HG03565 (cell line): ENCODE measurements at regions not wholly inside any gene's neighbourhood (a gene's known extent, or its start where the extent isn't known, plus 50 kb on each side); places are given as distances from the start of the nearest gene placed in this dataset.

Experiments used
- ATAC-seq: cut with Tn5 transposase; IDR thresholded peaks from one replicate; pipeline ENCODE4 v1.9.1; 2021; ENCODE audit warnings: mild to moderate bottlenecking, moderate library complexity; ENCODE audit not compliant: unreplicated experiment

DNA sequence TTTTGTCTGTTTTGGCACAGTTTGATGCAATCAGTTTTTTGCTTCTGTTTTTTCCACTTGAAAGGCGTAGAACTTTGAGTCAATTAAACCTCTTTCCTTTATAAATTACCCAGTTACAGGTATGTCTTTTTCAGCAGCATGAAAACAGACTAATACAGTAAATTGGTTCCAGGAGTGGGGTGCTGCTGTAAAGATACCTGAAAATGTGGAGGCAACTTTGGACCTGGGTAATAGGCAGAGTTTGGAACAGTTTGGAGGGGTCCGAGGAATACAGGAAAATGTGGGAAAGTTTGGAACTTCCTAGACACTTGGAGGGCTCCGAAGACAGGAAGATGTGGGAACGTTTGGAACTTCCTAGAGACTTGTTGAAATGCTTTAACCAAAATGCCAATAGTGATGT is 2022.2 kb downstream of the MAT2B start:
- no peak for ATAC-seq

DNA sequence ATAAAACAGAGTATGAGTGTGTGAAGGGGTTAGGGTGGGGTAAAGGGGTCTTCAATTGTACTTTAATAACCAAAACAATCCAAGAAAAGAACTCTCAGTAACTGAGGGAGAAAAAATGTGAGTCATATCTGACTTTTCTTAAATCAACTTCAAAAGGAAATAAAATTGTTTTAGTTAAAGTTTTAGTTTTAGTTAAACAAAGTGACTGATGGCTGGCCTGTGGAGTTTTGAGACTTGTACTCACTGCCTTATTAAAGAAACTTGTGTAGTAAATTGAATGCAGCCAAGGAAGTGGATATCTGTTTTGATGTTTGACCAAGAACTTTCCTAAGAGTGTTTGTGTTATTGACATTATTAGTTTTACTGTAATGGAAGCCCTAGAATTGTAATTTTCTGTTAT is 2032.6 kb downstream of the MAT2B start:
- ATAC-seq = no peak

DNA sequence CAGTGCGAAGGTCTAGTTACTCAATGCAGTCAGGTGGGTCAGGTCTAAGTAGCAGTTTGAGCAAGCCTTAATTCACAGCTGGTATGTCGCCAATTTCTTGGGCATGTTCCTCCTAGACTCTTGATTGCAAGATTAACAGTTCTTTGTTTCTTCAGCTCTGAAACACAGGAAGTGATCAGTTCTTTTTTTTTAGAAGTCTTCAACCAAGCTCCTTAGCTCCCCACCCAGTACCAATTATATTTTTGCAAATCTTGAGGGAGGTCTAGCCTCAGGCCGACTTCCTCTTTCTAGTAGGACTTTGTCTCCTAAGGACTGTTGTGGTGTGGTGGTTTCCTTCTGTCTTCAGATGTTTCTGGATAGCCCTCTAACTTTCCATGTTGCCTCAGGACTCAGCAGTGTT is 2054.2 kb downstream of the MAT2B start:
- ATAC-seq = peak; percentile 54

DNA sequence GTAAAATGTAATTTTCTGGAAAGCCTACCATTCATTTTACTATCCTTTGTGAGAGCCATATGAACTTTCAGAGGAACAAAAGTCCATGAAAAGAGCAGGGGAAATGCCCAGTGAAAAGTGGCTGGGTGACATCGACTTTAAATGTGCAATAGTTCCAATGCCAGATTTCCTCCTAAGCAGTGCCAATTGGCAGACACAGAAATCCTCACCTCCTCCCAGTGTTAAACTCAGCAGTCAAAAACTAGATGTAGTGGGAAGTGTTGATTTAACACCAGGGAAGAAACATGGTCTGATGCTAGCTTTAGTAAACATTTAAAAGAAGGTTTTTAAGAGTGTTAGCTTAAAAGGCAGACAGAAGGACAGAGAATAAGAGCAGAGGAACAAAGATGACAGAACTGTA is 2055.2 kb downstream of the MAT2B start:
- no peak for ATAC-seq

DNA sequence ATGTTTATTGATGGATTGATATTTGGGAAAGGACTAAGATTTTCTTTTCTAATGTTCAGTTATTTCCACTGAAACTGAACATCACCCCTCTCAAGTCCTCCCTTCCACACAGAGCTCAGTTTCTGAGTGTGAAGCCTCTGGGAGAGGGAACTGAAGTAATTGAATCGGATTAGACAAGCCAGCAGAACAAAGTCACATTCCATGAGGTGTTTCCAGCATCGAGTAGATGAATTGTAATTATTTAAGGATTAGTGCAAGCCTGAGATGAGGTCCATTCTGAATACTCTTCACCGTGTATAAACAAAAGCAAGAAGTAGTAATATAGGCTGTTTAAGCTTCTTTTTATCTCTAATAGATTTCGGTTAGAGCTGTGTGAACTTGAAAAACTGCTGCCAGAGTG is 2060.5 kb downstream of the MAT2B start:
- no peak for ATAC-seq

DNA sequence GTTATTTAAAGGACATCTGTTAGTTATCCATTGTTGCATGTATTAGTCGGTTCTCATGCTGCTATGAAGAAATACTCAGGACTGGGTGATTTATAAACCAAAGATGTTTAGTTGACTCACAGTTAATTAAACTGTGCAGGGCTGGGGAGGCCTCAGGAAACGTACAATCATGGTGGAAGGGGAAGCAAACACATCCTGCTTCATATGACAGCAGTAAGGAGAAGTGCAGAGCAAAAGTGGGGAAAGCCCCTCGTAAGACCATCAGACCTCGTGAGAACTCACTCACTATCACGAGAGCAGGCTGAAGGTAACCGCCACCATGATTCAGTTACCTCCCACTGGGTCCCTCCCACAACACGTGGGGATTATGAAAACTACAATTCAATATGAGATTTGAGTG is 2064.1 kb downstream of the MAT2B start:
- no peak for ATAC-seq

DNA sequence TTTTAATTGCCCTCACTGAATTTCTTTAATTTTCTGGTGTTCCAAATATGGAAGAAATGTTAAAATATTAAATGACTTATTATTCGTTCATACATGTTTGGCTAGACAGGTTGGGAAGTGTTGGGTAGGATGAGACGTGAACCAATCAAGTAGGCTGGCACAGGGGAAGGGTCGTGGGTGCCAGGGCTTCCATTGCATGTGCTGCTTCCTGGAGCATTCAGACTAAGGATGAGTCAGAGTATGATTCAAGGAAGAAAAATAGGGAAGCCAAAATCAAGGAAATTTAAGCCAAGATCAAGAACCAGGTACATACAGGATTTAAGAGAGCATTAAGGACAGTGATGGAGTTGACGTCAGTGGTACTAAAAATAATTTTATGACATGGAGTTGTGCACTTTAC is 2068.0 kb downstream of the MAT2B start:
- ATAC-seq = no peak

DNA sequence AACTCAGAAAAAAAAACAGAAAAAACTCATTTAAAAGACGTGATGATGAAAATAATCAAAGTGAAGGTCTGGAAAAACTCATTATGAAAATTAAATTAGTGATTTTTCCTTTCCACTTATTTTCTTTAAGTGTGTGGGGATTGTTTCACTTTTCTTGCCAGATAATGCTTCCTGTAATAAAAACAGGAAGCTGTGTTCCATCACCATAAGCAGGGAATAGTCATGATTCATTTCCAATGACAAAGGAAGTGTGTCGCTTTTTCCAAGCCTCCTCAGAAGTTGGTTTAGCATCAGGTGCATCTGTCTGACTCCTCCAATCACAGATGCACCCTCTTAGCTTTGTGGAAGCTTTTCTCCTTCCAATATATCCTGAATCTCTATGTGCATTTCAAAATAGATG is 2068.7 kb downstream of the MAT2B start:
- no peak for ATAC-seq

DNA sequence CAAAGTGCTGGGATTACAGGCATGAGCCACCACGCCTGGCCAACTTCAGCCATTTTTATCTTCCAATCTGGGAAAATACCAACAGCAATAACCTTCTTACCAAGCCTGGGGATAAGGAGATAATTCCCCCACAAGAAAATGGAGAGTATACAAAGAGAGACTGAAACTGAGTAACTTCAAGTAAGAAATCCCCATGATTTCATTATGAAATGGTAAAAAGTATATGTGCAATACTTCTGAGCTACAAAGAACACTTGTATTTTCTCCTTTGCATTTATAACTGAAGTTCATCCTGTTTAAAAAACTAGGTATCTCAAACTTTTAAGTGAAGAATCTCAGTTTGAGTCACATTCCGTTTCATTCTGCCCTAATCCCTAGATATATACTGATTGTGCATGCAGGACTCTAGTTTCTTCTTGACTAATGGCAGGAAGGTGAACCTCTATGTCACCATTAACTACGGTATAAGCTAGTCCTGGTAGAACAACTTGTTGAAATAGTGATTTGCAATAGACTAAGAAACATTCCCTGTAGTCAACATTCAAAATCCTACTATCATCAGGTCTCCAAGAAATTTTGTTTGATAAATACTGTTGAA is 2071.4 kb downstream of the MAT2B start:
- peak; percentile 57 for ATAC-seq

DNA sequence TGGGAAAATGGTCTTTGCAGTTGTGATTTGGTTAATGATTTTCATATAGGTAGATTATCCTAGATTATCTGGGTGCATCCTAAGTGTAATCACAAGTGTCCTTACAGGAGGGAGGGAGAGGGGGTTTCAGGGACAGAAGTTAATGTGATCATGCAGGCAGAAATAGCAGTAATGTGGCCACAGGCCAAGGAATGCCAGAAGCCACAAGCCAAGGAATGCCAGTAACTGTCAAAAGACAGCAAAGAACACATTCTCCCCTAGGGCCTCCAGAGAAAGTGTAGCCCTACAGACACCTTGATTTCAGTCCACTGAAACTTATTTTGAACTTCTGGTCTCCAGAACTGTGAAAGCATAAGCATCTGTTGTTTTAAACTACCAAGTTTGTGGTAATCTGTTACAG is 2074.5 kb downstream of the MAT2B start:
- no peak for ATAC-seq

DNA sequence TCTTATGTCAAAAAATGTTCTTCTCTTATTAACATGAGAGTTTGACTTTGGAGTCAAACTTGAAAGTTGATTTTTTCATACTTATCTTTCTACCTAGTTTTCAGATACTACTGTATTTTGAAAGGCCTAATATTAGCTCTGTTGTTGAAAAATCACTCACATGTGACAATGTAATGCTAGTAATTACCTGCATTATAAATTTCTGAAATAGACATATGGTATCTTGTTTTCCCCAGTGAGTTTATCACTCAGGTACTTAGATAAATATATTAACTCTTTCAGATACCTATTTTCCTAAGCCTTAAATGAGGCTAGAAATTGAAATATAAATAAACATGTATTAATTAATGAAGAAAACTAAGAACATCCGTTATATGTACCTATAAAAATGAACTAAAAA is 2089.3 kb downstream of the MAT2B start:
- ATAC-seq = no peak

DNA sequence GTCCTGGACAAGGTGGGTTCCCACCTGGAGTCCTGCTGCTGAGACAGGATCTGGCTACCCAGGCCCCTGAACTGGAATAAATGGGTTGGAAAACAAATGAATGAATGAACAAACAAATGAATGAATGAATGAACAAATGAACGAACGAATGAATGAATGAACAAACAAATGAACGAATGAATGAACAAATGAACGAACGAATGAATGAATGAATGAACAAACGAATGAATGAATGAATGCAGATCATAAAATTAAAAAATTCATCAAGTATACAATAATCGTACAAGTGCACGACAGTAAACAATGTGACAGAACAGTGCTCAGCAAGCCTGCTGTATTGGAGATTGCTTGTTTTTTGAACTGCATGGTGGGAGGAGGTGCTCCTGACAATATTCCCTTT is 2097.1 kb downstream of the MAT2B start:
- ATAC-seq = no peak

DNA sequence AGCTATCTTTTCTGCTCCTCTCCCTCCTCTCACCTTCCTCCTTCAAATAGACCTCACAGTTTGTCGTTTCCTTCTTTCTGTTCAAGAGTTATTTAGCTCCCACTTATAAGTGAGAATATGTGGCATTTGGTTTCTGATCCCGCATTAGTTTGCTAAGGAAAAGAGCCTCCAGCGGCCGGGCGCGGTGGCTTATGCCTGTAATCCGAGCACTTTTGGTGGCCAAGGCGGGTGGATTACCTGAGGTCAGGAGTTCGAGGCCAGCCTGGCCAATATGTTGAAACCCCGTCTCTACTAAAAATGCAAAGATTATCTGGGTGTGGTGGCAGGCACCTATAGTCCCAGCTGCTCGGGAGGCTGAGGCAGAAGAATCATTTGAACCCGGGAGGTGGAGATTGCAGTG is 2101.6 kb downstream of the MAT2B start:
- no peak for ATAC-seq

DNA sequence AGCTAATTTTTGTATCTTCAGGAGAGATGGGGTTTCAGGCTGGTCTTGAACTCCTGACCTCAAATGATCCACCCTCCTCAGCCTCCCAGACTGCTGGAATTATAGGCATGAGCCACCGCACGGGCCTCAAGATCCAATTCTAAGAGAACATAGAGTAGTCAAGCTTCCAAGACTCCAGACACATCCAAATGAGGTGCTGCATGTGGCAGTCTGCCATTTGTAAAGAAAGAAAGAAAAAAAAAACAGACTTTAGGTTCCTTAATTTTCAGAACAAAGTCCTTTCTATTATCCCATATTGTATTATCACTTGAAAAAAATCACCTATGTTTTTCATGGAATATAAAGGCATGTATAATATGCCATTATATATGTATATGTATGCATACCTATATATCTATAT is 2104.5 kb downstream of the MAT2B start:
- ATAC-seq = no peak

DNA sequence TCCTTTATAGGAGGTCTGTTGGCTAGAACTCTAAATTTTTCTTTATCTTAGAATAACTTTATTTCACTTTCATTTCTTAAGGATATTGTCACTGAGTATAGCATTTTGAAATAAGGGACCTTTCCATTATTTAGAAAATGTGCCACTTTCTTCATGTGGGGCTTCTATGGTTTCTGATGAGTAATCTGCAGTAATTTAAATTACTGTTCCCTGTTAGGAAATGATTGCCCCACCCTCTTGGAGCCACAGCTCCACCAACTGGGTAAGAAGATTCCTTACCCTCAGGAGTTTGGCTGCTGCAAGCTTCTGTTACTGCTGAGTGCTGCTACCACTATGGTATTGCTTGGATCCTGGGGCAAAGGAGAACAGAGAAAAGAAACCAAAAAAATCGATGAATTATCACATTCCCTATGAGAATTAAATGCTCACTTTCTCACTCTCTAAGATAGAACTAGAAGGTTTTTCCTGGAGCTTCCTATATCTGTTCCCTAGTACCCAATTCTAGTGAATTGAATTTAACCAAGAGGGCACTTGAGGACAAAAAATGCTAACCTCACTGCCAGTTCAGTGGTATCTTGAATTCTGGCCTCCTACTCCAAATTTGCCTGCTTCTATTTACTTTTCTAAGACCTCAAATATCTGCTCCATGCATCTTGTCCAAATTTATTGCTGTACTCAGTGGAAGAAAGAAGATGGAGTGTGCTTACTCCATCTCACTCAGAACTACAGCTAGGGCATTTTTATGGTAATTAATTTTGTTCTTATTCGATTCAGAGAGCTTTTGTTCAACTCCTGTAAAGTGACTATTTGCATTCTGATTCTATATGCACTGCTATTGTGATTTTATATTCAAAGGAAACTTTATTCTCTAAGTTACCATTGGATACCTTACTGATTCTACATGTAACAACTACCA is 2111.3 kb downstream of the MAT2B start:
- no peak for ATAC-seq

DNA sequence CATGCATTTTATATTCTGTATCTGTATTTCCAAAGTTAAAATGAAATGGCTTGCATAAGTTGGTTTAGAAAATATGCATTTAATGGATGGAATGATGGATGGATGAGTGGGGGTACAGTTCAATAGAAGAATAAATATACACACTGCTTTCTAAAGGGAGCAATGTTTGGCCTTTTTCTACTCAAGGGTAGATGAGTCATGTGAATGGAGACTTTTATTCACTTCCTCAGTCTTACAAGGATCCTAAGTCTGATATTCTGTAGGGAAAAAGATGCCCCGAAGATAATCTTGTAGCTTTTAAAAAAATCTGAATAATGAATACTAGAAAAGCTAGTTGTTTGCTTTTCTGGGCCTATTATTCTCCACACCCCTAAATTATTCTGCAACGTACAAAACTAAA is 2112.1 kb downstream of the MAT2B start:
- no peak for ATAC-seq

DNA sequence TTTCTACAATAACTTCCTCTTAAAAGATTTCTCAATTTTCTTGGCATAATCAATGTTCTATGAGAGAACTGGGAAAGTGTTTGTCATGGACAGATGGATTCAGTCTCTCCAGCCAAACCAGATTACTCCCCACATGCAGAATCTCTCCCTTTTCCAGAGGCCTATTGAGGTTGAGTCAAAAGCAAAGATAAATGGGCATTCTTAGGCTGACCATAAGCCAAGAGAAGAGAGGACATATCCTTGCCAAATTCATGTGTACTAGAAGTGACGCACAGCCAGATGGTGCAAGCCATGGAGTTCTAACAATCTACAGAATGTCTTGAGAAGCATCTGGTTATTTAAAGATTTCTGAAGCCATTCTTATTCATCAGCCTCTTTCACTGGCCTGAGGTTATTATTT is 2115.0 kb downstream of the MAT2B start:
- no peak for ATAC-seq

DNA sequence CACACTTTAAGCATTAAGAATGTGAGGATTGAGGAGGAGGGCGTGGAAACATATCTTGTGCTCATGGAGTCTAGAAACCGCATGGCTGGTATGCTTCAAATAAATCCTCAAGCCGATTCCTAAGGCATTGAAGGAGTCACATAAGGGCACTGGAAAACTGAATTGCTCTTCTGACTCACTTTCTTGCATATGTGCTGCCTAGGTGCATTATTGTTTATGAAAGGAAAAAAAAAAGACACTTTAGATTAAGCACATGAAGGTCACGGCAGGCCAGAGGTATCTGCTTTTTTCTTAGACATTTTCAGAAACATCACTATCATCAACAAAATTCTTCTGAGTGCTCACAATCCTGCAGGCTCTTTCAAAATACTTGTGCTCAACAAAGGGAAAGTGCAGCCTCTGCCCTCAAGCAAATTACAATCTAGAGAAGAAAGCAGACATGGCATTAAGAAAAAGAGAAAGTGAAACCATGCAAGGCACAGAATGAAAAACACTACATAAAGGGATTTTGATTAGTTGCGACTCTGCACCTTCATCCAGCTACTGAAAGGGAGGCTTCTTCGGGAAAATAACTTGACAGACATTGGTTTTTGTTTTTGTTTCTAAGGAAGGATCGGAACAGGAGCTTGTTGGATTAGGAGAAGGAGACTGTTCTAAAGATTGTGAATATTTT is 2117.6 kb downstream of the MAT2B start:
- no peak for ATAC-seq

DNA sequence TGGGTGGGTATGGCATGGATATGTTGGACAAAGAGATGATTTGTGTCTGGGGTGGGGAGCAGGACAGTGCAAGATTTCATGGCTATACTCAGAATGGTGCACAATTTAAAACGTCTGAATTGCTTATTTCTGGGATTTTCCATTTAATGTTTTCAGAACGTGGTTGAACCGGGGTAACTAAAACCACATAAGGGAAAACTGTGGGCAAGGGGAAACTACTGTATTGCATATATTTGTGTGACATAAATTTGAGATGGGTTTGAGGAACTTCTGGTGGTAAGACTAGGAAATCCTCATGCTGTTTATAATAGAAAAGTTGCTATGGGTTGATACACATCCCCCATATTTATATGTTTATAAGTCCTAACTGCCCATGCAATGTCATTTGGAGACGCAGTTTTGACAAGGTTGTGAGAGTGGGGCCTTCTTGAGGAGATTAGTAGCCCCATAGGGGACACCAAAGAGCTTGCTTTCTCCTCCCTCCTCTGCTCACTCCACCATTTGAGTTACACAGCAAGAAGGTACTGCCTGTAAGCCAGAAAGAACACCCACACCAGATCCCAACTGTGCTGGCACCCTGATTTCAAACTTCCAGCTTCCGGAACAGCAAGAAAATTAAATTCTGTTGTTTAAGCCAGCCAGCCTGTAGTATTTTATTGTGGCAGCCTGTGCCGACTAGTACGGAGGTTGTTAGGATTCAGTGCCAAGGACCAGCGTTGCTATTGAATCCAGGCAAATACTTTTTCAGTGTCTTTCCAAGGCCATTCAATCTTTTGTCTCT is 2118.9 kb downstream of the MAT2B start:
- no peak for ATAC-seq

DNA sequence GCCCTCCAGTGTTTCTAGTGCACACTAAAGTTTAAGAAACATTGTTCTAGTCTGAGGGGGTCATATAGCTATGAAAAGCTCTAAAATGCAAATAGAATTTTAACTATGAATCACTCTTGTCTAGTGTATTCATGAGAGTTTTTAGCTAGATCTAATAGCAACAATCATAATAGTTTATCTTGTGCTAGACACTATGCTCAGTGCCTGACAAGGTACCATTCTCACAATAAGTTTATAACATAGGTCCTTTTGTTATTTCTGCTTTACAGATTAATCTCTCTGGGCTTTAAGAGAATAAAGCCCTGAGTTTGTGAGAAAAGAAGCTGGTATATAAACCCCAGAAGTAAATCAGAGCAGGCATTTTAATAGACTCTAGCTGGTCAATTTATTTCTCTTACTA is 2120.7 kb downstream of the MAT2B start:
- ATAC-seq = no peak

DNA sequence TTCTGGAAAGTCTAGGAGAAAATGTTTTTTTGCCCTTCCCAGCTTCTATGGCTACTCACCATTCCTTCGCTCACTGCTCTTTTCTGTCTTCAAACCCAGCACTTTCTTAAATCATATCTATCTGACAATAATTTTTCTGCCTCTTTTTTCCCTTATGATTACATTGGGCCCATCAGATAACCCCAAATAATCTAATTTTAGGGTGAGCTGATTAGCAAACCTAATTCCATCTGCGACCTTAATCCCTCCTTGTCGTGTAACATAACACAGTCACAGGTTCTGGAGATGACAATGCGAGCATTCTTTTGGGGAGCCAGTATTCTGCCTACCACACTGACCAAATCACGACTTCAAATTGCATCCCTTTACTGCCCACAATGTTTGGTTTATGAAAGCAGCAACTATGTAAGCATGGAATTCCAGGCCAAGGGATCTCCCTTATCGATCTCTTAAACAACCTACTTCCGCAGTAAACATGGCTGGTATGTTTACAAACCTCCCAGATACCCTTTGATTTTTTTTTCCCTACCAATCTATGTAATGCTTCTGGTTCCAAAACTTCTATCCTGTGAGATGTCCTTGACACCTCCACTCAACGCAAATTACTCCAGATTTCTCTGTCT is 2122.2 kb downstream of the MAT2B start:
- ATAC-seq = no peak
